Endodermal cell (in vitro differentiated cells): ENCODE measurements at regions not wholly inside any gene's neighbourhood (a gene's known extent, or its start where the extent isn't known, plus 50 kb on each side); places are given as distances from the start of the nearest gene placed in this dataset.

ENCODE experiments used
- DNase-seq: peaks from one replicate; pipeline ENCODE4 v3.0.0-alpha.2; 2017
- H3K27ac ChIP-seq: 2 replicates; pipeline ENCODE4 v1.5.1; 2013; ENCODE audit warnings: mild to moderate bottlenecking, low read depth, low read length, moderate library complexity
- H3K27me3 ChIP-seq: 2 replicates; pipeline ENCODE4 v1.6.1; 2013; ENCODE audit warnings: mild to moderate bottlenecking, low read length, moderate library complexity; ENCODE audit not compliant: insufficient read depth, control insufficient read depth, poor library complexity, severe bottlenecking
- H3K36me3 ChIP-seq: 2 replicates; pipeline ENCODE4 v1.7.0; 2013; ENCODE audit warnings: mild to moderate bottlenecking, low read length, moderate library complexity; ENCODE audit not compliant: control insufficient read depth, insufficient read depth
- H3K4me1 ChIP-seq: one replicate; pipeline ENCODE4 v1.7.0; 2013; ENCODE audit warnings: low read length; ENCODE audit not compliant: control insufficient read depth, insufficient read depth
- H3K4me3 ChIP-seq: 2 replicates; pipeline ENCODE4 v1.5.1; 2013; ENCODE audit warnings: mild to moderate bottlenecking, low read length, moderate library complexity
- H3K9ac ChIP-seq: 2 replicates; pipeline ENCODE4 v1.6.1; 2013; ENCODE audit warnings: mild to moderate bottlenecking, low read length, moderate library complexity; ENCODE audit not compliant: poor library complexity, severe bottlenecking; ENCODE audit errors: extremely low read depth
- H3K9me3 ChIP-seq: 2 replicates; pipeline ENCODE4 v1.6.1; 2013; ENCODE audit warnings: mild to moderate bottlenecking, low read length, moderate library complexity; ENCODE audit not compliant: control insufficient read depth
- H3K27ac Mint-ChIP-seq: 2 replicates; pipeline ENCODE4 v1.8.0; 2020; ENCODE audit warnings: mixed read lengths
- H3K27me3 Mint-ChIP-seq: 2 replicates; pipeline ENCODE4 v1.8.0; 2021; ENCODE audit warnings: mild to moderate bottlenecking, mixed read lengths; ENCODE audit not compliant: insufficient read depth
- H3K36me3 Mint-ChIP-seq: 2 replicates; pipeline ENCODE4 v1.8.0; 2020; ENCODE audit warnings: low read depth, mixed read lengths
- H3K4me1 Mint-ChIP-seq: 2 replicates; pipeline ENCODE4 v1.8.0; 2020; ENCODE audit warnings: mixed read lengths
- H3K4me3 Mint-ChIP-seq: 2 replicates; pipeline ENCODE4 v1.8.0; 2020; ENCODE audit warnings: mild to moderate bottlenecking, moderate library complexity, mixed read lengths
- H3K9me3 Mint-ChIP-seq: 2 replicates; pipeline ENCODE4 v1.8.0; 2020; ENCODE audit warnings: mild to moderate bottlenecking, mixed read lengths
- WGBS, 2 experiments: methylation state at CpG; one replicate each; pipeline versions ENCODE4 v1.1.5 to v1.1.7; 2013; ENCODE audit warnings: missing lambda C conversion rate in 2 of 2, mixed read lengths in 1 of 2; ENCODE audit not compliant: insufficient coverage in 1 of 2, insufficient read length in 1 of 2; 5-methylcytosine and 5-hydroxymethylcytosine counted together
- TF ChIP-seq, protein P1 (sequence below): fragments of 200-600 bp; sonication (generic); conservative IDR thresholded peaks from 2 replicates; pipeline ENCODE4 v1.5.0; 2021; ENCODE audit warnings: antibody characterized with exemption, mild to moderate bottlenecking

DNA sequence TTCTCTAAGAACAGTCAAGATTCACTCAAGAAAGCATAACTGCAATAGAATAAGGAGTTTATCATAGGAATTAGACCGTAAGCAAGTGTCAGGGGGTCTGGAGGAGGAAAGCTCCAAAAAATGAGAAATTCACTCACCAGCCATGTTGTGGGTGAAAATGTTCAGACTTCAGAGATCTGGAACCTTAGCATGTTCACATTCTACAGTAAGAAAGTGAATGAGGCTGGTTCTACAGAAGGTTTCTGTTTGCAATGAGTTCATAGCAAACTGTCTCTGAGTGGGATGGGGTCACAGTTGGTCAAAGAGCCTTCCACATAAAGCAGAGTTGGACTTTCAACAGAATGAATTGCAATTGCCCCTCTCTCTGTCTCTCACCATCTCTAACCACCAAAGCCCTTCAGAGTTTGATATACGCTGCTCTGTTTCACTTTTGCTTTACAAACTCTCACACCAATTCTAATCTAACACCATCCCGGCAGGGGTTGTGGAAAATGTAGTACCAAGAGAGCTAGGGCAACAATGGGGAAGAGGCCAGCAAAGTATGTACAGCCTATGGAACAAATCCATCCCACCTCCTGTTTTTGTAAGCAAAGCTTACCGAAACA lies 581.8 kb upstream of the UBE2E2 start:
- H3K27ac ChIP-seq: no peak overlapping the region
- WGBS, 2 experiments: 85 to 87% methylated on average over 2 to 4 of the region's 4 CpGs
- Mint-ChIP-seq H3K27ac (no peak overlapping the region), H3K4me3 (no peak overlapping the region), H3K27me3 (peaks cover 4% of the 10 kb centered on the region), H3K9me3 (no peaks in the 10 kb centered on the region), H3K36me3 (no peaks in the 10 kb centered on the region), H3K4me1 (peaks cover 7% of the 10 kb centered on the region)
- H3K4me3 ChIP-seq: no peak overlapping the region
- no peak for DNase-seq
- no peaks in the 10 kb centered on the region for H3K9me3 ChIP-seq
- no peaks in the 10 kb centered on the region for H3K36me3 ChIP-seq
- no peak overlapping the region for H3K9ac ChIP-seq
- peaks cover 18% of the 10 kb centered on the region for H3K27me3 ChIP-seq
- no peaks in the 10 kb centered on the region for H3K4me1 ChIP-seq
- TF ChIP-seq, protein P1, sequence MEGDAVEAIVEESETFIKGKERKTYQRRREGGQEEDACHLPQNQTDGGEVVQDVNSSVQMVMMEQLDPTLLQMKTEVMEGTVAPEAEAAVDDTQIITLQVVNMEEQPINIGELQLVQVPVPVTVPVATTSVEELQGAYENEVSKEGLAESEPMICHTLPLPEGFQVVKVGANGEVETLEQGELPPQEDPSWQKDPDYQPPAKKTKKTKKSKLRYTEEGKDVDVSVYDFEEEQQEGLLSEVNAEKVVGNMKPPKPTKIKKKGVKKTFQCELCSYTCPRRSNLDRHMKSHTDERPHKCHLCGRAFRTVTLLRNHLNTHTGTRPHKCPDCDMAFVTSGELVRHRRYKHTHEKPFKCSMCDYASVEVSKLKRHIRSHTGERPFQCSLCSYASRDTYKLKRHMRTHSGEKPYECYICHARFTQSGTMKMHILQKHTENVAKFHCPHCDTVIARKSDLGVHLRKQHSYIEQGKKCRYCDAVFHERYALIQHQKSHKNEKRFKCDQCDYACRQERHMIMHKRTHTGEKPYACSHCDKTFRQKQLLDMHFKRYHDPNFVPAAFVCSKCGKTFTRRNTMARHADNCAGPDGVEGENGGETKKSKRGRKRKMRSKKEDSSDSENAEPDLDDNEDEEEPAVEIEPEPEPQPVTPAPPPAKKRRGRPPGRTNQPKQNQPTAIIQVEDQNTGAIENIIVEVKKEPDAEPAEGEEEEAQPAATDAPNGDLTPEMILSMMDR: no peak

DNA sequence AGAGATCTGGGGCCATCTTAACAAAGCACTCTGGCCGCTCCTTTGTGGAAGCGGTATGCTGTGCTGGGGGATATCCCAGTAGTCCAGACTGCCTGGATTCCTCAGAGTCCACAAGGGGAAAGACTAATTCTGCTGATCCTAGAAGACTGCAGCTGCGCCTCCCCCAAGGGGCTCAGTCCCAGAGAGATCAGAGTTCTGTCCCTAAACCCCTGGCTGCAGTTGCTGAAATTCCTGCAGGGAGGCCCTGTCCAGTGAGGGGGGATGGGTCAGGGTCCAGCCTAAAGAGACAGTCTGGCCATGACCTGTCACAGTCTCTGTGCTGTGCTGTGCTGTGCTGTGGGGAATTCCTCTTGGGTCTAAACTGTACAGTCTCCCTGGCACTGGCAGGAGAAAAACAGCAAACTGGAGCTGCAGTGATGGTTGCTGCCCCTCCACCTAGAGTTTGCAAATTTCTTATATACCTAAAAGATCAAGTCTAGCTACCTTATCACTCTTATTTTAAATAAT lies 575.1 kb upstream of the UBE2E2 start:
- Mint-ChIP-seq H3K27me3 (peaks cover 8% of the 10 kb centered on the region), H3K27ac (no peak overlapping the region), H3K9me3 (no peaks in the 10 kb centered on the region), H3K36me3 (no peaks in the 10 kb centered on the region), H3K4me3 (no peak overlapping the region), H3K4me1 (peaks cover 6% of the 10 kb centered on the region)
- Histone ChIP-seq H3K9me3 (no peaks in the 10 kb centered on the region), H3K4me1 (no peaks in the 10 kb centered on the region), H3K27me3 (no peaks in the 10 kb centered on the region), H3K9ac (no peak overlapping the region), H3K4me3 (no peak overlapping the region), H3K36me3 (no peaks in the 10 kb centered on the region), H3K27ac (no peak overlapping the region)
- TF ChIP-seq, protein P1: no peak
- no peak for DNase-seq
- 93 to 94% methylated on average over 2 to 3 of the region's 3 CpGs for WGBS, 2 experiments

DNA sequence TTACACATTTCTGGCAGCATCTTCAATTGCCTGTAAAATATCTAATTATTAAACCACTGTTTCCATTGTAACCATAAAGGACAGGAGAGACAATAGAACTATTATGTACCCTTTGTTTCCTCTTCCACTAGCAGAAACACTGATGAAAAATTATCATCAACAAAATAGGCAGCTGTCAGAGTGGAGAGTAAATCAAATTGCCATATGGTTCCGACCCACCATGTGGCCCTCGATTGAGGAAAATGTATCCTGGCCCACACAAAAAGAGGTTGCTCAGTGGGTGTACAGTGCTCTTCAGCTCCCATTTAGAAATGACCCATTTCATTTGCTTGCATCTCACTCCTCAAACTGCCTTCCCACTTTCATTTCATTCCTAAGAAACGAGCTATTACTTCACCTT lies 570.6 kb upstream of the UBE2E2 start:
- H3K4me1 ChIP-seq: no peaks in the 10 kb centered on the region
- Mint-ChIP-seq H3K27me3 (no peaks in the 10 kb centered on the region), H3K4me3 (no peak overlapping the region), H3K9me3 (no peaks in the 10 kb centered on the region), H3K36me3 (no peaks in the 10 kb centered on the region), H3K4me1 (peaks cover 6% of the 10 kb centered on the region), H3K27ac (no peak overlapping the region)
- no peak for DNase-seq
- no peak overlapping the region for H3K4me3 ChIP-seq
- no peak overlapping the region for H3K27ac ChIP-seq
- WGBS, 2 experiments: 89 to 93% methylated on average over 3 of the region's 3 CpGs
- no peaks in the 10 kb centered on the region for H3K27me3 ChIP-seq
- H3K9ac ChIP-seq: no peak overlapping the region
- no peaks in the 10 kb centered on the region for H3K36me3 ChIP-seq
- no peaks in the 10 kb centered on the region for H3K9me3 ChIP-seq
- TF ChIP-seq, protein P1: no peak
